HEK293T (cell line): ENCODE measurements at regions not wholly inside any gene's neighbourhood (a gene's known extent, or its start where the extent isn't known, plus 50 kb on each side); places are given as distances from the start of the nearest gene placed in this dataset.
"Not testable (repeated sequence)": the region's sequence is repeated elsewhere in the genome, so short reads cannot be mapped to it uniquely, and the experiment has no call there.

Experiments used
- CTCF ChIA-PET: fragments of 350-600 bp; formaldehyde crosslinking; extraction: SDS; loops from one replicate; lab custom pipeline; 2021; ENCODE audit warnings: antibody characterized with exemption, inconsistent platforms; lab: Yijun Ruan, JAX
- POLR2A ChIA-PET: fragments of 350-600 bp; formaldehyde crosslinking; extraction: SDS; loops from one replicate; lab custom pipeline; 2020; ENCODE audit warnings: antibody characterized with exemption, inconsistent platforms; lab: Yijun Ruan, JAX
- DNase-seq: peaks from one replicate; pipeline ENCODE4 v3.0.0; 2012; ENCODE audit warnings: mixed read lengths; ENCODE audit errors: extremely low spot score
- ARNT ChIP-seq: fragments of 450-650 bp; IDR thresholded peaks from 2 replicates; pipeline ENCODE4 v1.6.1; 2017; ENCODE audit warnings: mild to moderate bottlenecking
- BHLHE40 ChIP-seq: fragments of 450-650 bp; IDR thresholded peaks from 2 replicates; pipeline ENCODE4 v1.6.1; 2016; ENCODE audit warnings: mild to moderate bottlenecking, moderate library complexity, borderline replicate concordance
- CTBP1 ChIP-seq: fragments of 450-650 bp; IDR thresholded peaks from 2 replicates; pipeline ENCODE4 v1.6.1; 2016; ENCODE audit warnings: borderline replicate concordance
- ELF4 ChIP-seq: fragments of 450-650 bp; IDR thresholded peaks from 2 replicates; pipeline ENCODE4 v1.6.1; 2017; ENCODE audit warnings: antibody characterized with exemption
- FOXA1 ChIP-seq: fragments of 450-650 bp; IDR thresholded peaks from 2 replicates; pipeline ENCODE4 v1.6.1; 2016; ENCODE audit warnings: mild to moderate bottlenecking
- FOXK2 ChIP-seq: fragments of 450-650 bp; IDR thresholded peaks from 2 replicates; pipeline ENCODE4 v1.6.1; 2016; ENCODE audit warnings: mild to moderate bottlenecking
- FOXM1 ChIP-seq: fragments of 450-650 bp; IDR thresholded peaks from 2 replicates; pipeline ENCODE4 v1.6.1; 2017; ENCODE audit warnings: mild to moderate bottlenecking, borderline replicate concordance
- HDGF ChIP-seq: fragments of 450-650 bp; IDR thresholded peaks from 2 replicates; pipeline ENCODE4 v1.6.1; 2017; ENCODE audit warnings: antibody characterized with exemption, borderline replicate concordance
- L3MBTL2 ChIP-seq: fragments of 450-650 bp; conservative IDR thresholded peaks from 2 replicates; pipeline ENCODE4 v1.6.1; 2016; ENCODE audit warnings: mild to moderate bottlenecking
- LEF1 ChIP-seq: fragments of 450-650 bp; IDR thresholded peaks from 2 replicates; pipeline ENCODE4 v1.6.1; 2017; ENCODE audit warnings: mild to moderate bottlenecking, borderline replicate concordance
- NFRKB ChIP-seq: fragments of 450-650 bp; IDR thresholded peaks from 2 replicates; pipeline ENCODE4 v1.6.1; 2016; ENCODE audit warnings: mild to moderate bottlenecking, moderate library complexity
- PKNOX1 ChIP-seq: fragments of 450-650 bp; IDR thresholded peaks from 2 replicates; pipeline ENCODE4 v1.6.1; 2016
- SP1 ChIP-seq: fragments of 450-650 bp; IDR thresholded peaks from 2 replicates; pipeline ENCODE4 v1.6.1; 2017
- SUZ12 ChIP-seq: fragments of 450-650 bp; IDR thresholded peaks from 2 replicates; pipeline ENCODE4 v1.6.1; 2016; ENCODE audit warnings: mild to moderate bottlenecking
- TARDBP ChIP-seq: fragments of 450-650 bp; IDR thresholded peaks from 2 replicates; pipeline ENCODE4 v1.6.1; 2016
- ZNF384 ChIP-seq: fragments of 450-650 bp; IDR thresholded peaks from 2 replicates; pipeline ENCODE4 v1.6.1; 2016

DNA sequence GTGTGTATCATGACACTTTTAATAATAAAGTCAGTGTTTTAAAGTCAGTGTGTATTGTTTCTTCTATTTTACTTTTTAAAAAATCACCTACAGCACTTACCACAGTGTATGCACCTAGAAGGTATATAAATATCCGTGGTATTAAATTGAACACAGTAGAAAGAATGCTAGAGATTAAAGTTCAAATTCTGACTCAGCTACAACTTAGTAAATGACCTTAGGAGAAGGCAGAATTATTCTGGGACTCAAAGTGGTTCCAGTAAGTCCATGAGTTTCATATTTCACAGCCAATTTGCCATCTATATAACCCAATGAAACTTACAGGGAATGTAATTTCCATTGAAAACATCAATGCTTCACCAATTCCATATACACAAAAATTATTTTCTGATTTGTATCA lies 52.7 kb upstream of the MAP4 start:
- ChIA-PET POLR2A (interaction anchor here (2.0 kb wide), 1 partner anchor 19 kb away, joined by 9 read pairs; no protein-coding TSS in a partner anchor), CTCF (no interaction called here)
- TF ChIP-seq NFRKB (no peak), BHLHE40 (no peak), FOXK2 (no peak), L3MBTL2 (no peak), SUZ12 (no peak), CTBP1 (no peak), ARNT (no peak), TARDBP (no peak), ZNF384 (no peak), FOXA1 (no peak), FOXM1 (no peak), SP1 (no peak)
- DNase-seq = no peak

GRCh38 chr3:48068320-48068719 lies 52.1 kb upstream of the MAP4 start:
- DNase-seq, CTCF ChIA-PET: not testable (repeated sequence)
- POLR2A ChIA-PET = interaction anchor here (2.0 kb wide), 1 partner anchor 20 kb away, joined by 9 read pairs; no protein-coding TSS in a partner anchor

DNA sequence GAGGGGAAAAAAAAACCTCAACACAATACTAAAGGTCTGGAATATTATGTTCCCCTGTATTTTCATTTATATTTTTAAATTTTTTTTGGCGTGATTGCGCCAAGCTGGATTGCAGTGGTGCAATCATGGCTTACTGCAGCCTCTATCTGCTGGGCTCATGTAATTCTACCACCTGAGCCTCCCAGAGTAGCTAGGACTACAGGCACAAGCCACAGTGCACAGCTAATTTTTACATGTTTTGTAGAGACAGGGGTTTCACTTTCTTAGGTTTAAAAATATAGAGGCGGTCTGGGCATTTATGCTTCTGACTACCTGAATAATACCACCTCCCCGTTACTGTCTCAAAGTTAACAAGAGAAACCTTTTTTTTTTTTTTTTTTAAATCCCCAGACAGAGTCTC lies 51.1 kb upstream of the MAP4 start:
- ChIA-PET POLR2A (no interaction called here), CTCF (no interaction called here)
- no peak for DNase-seq
- TF ChIP-seq ZNF384 = no peak
- TF ChIP-seq FOXM1 = no peak
- no peak for TF ChIP-seq BHLHE40
- no peak for TF ChIP-seq HDGF
- no peak for TF ChIP-seq ELF4
- no peak for TF ChIP-seq FOXA1
- no peak for TF ChIP-seq SUZ12
- no peak for TF ChIP-seq LEF1
- TF ChIP-seq NFRKB = no peak
- TF ChIP-seq PKNOX1 = no peak
- no peak for TF ChIP-seq L3MBTL2
- no peak for TF ChIP-seq CTBP1
- TF ChIP-seq FOXK2 = no peak
